ENCODE measurements at regions not wholly inside any gene's neighbourhood (a gene's known extent, or its start where the extent isn't known, plus 50 kb on each side); places are given as distances from the start of the nearest gene placed in this dataset.

DNA sequence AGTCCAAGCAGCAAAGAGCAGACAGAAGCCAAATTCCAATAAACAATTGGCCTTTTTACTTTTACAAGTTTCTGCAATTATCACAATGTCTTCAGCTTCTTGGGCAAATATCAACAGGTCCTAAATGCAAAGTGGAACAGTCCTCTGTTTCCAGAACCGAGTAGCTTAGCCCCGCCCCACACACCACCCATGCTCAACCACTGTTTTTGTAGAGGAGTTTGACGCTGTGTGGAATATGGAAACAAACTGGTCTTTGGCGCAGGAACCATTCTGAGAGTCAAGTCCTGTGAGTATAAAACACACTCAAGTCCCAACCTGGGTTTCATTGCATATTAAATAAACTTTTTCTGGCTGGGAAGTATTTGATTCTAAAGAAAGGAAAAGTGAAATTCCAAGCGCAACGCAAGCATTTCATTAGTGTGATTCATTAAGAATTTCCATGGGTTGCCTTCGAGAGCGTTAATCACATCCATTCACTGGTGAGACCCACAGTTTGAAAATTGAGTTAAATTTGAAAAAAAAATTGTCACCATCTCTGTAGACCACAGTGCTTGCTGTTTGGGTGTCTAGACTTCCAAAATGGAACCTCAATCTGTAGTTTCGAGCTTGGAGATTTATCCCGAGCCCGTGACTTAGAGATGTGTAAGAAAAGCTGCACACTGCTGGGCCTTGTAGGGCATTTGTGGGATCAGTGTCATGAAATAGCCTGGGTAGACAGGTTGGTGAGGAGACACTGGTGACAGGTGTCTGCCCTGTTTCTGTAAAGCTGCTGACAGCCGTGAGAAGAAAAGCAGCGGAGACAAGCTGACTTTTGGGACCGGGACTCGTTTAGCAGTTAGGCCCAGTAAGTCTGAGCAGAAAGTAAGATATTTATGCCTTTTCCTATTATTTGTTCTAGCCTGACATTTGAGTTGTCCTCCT is 96.1 kb downstream of the DAD1 start:
- Histone ChIP-seq H3K9ac (ENCODE audit: insufficient read depth, low read depth, low read length) (no peak overlapping the region), H3K4me1 (ENCODE audit: insufficient read depth, low read length) (no peaks in the 10 kb centered on the region), H3K79me2 (ENCODE audit: insufficient read depth, low read length) (no peaks in the 10 kb centered on the region), H3K4me3 (replicated peaks in 1 of 3; ENCODE audit: insufficient read depth in 1 of 3, low read depth in 2 of 3, low read length in 3 of 3) (no peak overlapping the region), H2AFZ (ENCODE audit: low read length) (no peak overlapping the region), H3K9me3 (ENCODE audit: low read length) (no peaks in the 10 kb centered on the region), H3K27ac (ENCODE audit: extremely low read length, insufficient read depth, low read length) (no peak overlapping the region), H4K20me1 (ENCODE audit: insufficient read depth, low read length) (no peaks in the 10 kb centered on the region), H3K4me2 (ENCODE audit: low read depth, low read length) (no peak overlapping the region), H3K27me3 (ENCODE audit: control insufficient read depth in 1 of 2, insufficient read depth in 2 of 2, low read length in 2 of 2) (peaks cover 2 to 28% of the 10 kb centered on the region in 2 experiments; a peak in 4 of 5 replicates), H3K36me3 (replicated peaks in 1 of 2; ENCODE audit: control insufficient read depth in 1 of 2, insufficient read depth in 2 of 2, low read length in 2 of 2) (no peaks in the 10 kb centered on the region)
- TF ChIP-seq, protein P1, sequence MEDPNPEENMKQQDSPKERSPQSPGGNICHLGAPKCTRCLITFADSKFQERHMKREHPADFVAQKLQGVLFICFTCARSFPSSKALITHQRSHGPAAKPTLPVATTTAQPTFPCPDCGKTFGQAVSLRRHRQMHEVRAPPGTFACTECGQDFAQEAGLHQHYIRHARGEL (CRISPR knock-in tag; IDR thresholded peaks at IDR 0.05): no peak
- TF ChIP-seq ZNF17 (CRISPR knock-in tag; IDR thresholded peaks at IDR 0.05) (no peak), HOXD1 (CRISPR knock-in tag; IDR thresholded peaks at IDR 0.05) (no peak), STAT5B (CRISPR knock-in tag; IDR thresholded peaks at IDR 0.05) (no peak), ATF5 (CRISPR knock-in tag; IDR thresholded peaks at IDR 0.05; ENCODE audit: low read depth) (no peak)
- TF ChIP-seq, protein P2, sequence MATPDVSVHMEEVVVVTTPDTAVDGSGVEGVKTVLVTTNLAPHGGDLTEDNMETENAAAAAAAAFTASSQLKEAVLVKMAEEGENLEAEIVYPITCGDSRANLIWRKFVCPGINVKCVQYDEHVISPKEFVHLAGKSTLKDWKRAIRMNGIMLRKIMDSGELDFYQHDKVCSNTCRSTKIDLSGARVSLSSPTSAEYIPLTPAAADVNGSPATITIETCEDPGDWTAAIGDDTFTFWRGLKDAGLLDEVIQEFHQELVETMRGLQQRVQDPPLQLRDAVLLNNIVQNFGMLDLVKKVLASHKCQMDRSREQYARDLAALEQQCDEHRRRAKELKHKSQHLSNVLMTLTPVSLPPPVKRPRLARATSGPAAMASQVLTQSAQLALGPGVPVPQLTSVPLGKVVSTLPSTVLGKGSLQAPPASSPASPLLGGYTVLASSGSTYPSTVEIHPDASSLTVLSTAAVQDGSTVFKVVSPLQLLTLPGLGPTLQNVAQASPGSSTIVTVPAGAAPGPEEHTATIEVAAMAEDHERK (CRISPR knock-in tag; IDR thresholded peaks at IDR 0.05; ENCODE audit: low read depth): no peak
- 36% methylated on average over 15 of the region's 15 CpGs for WGBS (ENCODE audit: low lambda C conversion rate)
- no peak for ATAC-seq
- CTCF ChIA-PET (ENCODE audit: low intra/inter-chr PET ratio, low total read pairs): no interaction called here
- in situ Hi-C loops (cut with HindIII; ENCODE audit: extremely low pct_ligation_motif_present, low pct_unique_long_range_greater_than_20kb) (no loop called here), intact Hi-C loops (cut with micrococcal nuclease; ENCODE audit: unreplicated experiment) (no loop called here)
- POLR2A ChIA-PET: no interaction called here
- no peak for FAIRE-seq
- BruUV-seq (replicated peaks): no TSS peak
- DNase-seq (ENCODE audit: low spot score): no peak

Data from HepG2 (cell line).